A204.1 (cell line): ENCODE measurements at regions not wholly inside any gene's neighbourhood (a gene's known extent, or its start where the extent isn't known, plus 50 kb on each side); places are given as distances from the start of the nearest gene placed in this dataset.
"Not testable (repeated sequence)": the region's sequence is repeated elsewhere in the genome, so short reads cannot be mapped to it uniquely, and the experiment has no call there.

Experiments
- FAIRE-seq: peaks from 2 replicates; lab custom pipeline; 2012; peaks lifted over from hg19 to GRCh38; lab: Jason Lieb, UNC

DNA sequence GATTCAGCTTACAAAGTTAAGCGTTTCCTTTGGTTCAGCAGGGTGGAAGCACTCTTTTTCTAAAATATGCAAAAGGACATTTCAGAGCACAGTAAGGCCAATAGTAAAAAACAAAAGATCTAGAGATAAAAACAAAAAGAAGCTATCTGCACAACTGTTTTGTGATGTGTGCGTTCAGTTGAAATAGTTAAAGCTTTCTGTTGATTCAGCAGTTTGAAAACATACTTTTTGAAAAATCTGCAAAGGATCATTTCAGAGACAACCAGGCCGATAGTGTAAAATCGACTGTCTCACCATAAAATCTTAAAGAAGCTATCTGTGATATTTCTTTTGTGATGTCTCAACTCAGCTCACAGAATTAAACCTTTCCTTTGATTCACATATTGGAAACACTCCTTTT, 300.0 kb upstream of the ALG10B start:
- FAIRE-seq: no peak

DNA sequence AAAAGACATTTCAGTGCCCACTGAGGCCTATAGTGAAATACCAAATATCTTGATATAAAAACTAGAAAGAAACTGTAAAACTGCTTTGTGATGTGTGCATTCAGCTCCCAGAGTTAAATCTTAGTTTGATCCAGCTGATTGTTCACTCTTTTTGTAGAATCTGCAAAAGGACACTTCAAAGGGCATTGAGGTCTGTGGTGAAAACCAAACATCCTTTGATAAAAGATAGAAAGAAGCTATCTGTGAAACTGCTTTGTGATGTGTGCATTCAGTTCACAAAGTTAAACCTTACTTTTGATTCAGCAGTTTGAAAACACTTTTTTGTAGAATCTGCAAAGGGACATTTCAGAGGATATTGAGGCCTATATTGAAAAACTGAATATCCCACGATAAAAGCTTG, 290.7 kb upstream of the ALG10B start:
- FAIRE-seq: no peak

DNA sequence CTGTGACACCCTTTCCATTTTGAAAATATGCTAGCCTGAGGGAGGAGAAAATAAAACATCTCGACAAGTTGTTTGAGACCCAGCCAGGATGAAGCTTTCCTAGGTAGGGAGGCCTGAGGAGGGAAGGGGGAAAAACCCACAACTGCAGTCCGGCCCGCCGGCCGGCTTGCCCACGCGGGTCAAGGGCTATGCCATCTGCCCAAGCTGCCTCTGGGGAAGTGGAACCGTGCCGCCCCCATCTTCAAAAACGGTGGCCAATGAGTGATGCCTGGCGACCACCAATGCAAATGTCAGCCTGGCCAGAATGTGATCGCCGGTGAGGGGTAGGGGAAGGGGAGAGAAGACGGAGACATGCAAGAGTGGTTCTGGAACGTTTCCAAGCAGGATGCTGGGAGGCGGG, 263.5 kb upstream of the ALG10B start:
- FAIRE-seq: no peak

DNA sequence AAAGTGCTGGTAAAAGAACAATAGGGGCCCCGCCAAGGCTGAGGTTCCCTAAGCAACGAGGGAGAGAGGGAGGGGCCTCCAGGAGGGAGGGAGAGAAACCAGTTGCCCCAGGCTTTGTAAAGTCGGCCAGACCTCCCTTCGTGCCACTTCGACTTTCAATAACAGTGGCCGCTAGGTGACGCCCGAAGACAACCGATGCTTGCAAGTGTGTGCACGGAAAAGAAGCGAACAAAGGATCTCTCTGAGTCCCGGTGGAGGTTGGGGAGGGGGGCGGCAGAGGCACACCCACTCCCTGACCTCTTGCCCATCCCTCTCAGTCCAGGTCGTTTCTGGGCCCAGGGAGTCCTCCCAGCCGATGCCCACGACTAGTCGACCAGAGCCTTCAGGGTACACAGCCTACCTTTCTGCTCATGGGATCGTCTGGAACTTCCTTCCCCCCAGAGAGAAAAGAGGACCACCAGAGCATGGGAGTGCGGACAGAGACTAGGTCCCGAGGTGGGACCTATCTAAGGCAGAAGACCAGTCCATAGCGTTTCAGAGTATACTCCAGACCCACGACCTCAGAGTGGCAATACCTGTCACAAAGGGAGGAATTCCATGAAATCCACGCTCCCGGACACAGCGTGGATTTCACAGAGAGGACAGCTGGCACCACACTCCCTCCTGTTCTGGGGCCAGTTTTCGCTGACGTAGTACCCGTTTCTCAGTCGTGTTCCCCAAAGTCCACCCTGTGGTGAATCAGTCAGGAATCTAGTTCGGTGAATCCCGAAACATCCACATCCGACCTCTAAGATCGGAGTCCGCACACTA, 262.7 kb upstream of the ALG10B start:
- no peak for FAIRE-seq

DNA sequence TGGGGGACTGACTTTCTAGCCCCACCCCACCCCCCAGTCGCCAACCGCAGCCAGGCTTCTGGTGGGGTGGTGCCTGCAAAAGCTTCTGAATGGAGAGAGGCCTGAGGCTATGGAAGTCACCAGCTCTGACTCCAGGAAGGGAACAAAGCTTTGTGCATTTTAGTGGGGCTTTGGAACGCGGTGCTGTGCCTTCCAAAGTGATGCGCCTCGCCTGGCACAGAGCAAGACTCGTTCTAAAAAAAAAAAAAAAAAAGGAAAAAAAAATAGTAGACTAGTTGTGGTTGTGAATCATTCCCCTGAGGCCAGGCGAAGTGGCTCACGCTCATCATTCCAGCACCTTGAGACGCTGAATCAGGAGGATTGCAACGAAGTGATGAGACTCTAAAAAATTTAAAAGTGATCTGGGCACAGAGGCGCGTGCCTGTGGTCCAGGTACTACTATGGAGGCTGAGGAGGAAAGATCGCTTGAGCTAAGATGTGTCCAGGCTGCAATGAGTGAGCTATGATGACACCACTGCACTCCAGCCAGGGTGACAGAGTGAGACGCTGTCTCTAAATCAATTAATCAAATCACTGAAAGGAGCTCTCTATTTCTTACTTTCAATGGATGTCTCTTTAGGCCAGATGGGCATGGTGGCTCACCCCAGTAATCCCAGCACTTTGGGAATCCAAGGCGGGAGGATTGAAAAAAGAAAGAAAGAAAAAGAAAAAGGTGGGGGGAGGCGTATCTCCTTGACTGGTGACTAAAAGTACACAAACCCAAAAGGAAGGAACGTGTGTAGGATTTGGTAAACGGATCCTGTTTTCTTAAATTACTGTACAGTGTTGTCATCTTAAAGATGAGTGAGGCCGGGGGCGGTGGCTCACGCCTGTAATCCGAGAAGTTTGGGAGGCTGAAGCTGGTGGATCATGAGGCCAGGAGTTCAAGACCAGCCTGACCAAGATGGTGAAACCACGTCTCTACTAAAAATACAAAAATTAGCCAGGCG, 259.6 kb upstream of the ALG10B start:
- no peak for FAIRE-seq

DNA sequence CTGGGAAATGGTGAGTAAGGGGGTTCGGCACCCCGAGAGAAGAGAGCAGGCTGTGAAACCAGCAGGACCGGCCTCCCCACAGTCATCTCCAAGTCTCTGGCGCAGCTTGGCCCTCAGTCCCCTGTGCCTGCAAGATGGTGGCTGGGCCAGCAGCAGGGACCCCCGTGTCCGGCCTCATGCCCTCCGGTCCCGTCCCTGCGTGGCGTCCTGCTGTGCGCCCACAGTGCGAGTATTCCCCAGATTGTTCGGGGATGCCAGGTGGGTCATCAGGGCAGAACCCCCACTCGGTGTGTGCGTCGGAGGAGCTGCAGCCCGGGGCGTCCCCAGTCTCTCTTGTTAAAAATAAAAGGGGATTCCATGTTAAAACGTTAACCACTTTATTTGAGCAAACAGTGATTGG, 216.9 kb upstream of the ALG10B start:
- FAIRE-seq: no peak

DNA sequence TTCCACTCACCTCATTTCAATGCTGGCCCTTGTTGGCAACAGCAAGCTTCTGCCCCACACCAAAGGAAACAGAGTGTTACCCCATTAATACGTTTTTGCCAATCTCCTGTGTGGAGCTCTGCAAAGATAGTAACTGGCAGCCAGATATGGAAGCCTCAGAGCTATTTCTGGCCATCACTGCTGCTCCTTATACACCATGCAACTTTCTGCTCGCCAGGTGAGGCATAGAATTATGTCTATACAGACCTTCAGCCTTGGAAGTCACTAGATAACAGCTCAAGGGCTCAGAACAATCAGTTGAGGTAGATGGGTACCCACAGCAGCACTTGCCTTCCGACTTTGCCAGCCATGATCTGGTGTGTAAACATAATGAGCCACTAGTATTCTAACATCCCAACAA, 214.8 kb upstream of the ALG10B start:
- no peak for FAIRE-seq

DNA sequence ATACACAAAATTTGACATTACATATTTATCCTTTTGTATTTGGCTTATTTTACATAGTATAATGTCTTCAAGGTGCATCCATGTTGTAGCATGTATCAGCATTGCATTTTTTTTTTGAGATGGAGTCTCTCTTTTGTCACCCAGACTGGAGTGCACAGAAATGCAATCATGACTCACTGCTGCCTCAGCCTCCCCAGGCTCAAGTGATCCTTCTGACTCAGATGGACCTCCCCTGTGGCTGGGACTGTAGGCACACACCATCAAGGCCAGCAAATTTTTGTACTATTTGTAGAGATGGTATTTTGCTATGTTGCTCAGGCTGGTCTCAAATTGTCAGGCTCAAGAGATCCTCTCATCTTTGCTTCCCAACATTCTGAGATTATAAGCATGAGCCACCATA, 214.4 kb upstream of the ALG10B start:
- no peak for FAIRE-seq

DNA sequence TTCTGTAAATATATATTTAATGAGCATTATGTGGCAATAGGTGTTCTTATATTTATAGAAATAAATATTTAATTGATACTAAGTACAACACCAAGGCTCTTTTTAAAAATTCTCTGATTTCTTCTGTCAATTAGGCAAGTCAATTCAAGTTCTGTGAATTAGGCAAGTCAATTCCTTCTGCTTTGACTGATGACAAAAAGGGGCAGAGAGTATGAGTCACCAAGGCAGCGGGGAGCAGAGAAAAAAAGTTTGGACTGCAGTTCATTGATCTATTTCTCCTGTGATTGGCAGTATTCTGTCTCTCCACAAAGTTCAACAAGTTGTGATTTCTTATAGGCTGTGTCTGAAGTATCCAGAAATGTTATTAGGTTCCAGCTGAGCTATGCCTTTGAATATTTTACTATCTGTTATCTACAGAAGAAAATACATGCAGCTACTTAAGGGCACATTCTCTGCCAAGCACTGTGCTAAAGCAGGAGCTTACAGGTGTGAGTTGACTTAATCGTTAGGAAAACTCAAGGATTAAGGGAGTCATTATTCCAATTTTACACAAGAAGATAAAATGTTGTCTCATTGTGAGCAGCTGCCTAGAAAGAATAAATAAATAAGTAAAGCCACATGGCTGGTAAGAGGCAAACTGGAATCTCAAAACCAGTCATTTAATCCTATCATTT, 206.4 kb upstream of the ALG10B start:
- no peak for FAIRE-seq

DNA sequence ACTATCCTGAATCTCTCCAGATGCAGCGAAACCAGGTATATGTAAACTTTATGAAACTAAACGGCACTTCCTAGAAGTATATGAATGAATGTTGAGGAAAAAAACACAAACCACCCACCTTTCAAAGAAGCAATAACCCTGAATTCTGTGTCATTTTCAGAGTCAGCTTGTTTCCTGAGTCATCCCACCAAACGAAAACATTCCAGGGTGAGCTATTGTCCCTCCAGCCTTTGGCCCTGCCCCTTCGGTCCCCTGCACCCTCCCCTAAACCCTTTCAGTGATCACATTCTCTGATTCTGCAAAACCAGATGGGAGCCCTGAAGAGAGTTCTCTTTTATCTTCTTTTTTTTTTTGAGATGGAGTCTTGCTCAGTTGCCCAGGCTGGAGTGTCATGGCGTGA, 202.6 kb upstream of the ALG10B start:
- no peak for FAIRE-seq

DNA sequence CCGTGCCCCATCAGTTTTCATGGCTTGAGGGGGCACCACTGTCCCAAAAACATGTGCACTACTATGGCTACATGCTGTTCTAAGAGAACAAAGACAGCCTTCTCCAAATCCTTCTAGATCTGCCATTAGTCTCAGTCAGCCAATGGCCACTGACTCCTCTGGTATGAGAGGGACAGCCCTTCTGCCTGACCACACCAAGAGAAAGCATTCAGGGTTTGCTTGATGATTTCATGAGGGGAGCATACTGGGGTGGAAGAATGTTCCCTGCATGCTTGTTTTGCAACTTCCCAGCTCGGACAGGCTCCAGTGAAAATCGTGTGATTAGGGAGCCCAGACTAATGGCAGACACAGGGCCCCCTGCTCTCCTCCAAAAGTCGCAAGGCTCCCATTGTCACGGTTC, 199.6 kb upstream of the ALG10B start:
- FAIRE-seq: no peak

DNA sequence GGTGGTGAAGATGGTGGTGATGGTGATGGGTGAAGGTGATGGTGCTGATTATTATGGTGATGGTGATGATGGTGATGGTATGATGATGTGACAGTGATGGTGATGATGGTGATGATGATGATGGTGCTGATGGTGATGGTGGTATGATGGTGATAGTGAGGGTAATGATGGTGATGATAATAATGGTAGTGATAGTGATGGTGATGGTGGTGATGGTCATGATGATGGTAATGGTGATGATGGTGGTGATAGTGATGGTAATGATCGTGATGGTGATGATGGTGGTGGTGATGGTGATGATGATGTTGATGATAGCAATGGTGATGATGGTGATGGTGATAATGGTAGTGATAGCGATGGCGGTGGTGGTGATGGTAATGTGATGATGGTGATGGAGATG, 197.9 kb upstream of the ALG10B start:
- no peak for FAIRE-seq

DNA sequence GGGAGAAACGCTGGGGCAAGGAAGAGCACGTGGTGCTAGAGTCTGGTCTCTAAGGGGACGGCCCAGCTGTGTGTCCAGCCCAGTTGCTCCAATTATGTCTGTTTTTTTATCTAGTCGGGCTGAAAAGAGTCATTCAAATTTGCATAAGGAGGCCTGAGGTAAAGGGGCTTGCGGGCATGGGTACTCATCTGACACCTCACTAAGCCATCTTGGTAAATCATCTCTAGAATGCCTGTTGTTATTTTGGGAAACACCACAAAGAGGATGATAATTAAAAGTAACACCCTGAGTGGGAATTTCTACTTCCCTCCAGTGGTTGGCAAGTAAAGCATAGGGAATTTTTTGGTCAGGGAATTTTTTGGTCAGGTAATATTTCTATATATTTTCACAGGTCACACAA, 196.1 kb upstream of the ALG10B start:
- no peak for FAIRE-seq

DNA sequence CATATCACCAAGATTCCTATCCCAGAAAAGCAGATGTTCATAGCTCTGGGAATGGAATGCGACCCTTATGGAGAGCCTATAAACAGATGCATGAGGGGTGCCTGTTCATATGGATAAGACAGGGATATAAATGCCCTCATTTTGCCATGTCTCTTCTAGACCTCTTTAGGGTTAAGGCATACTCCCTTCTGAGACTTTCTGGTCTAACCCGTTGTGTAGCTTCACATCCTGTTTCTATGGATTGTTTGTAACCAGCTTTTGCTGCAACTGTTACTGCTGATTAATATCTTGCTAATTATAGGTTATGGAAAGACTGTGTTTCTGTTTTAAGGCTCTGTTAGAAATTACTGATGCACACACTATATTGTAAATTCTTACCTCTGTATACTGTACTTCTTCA, 193.5 kb upstream of the ALG10B start:
- not testable (repeated sequence) for FAIRE-seq

DNA sequence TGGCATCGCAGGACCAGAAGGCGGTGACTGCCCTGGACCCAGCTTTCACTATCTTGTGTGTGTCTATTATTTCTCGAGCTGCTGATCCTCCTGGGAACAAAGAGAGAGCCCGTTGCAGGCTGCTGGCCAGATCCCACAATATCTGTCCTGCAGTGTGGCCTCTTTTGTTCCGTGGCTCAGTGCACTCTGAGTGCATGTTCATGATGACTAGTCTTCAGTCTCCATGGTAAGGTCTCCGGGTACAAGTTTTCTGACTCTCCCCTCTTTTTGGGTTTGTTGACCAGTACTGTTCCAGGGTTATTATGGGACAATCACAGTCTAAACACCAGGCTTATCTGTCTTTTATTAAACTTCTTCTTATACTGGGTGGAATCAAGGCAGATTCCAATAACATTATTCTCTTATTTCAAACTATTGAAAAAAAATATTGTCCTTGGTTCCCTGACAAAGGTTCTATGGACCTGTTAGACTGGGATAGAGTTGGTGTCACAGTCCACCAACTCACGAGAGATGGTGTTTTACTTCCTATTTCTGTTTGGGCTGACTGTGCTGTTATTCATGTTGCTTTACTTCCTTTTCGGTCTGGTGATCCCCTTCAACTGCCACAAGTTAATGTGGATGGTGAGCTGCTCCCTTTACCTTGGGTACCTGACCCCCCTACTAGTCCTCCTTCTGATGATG, 192.9 kb upstream of the ALG10B start:
- FAIRE-seq: no peak

DNA sequence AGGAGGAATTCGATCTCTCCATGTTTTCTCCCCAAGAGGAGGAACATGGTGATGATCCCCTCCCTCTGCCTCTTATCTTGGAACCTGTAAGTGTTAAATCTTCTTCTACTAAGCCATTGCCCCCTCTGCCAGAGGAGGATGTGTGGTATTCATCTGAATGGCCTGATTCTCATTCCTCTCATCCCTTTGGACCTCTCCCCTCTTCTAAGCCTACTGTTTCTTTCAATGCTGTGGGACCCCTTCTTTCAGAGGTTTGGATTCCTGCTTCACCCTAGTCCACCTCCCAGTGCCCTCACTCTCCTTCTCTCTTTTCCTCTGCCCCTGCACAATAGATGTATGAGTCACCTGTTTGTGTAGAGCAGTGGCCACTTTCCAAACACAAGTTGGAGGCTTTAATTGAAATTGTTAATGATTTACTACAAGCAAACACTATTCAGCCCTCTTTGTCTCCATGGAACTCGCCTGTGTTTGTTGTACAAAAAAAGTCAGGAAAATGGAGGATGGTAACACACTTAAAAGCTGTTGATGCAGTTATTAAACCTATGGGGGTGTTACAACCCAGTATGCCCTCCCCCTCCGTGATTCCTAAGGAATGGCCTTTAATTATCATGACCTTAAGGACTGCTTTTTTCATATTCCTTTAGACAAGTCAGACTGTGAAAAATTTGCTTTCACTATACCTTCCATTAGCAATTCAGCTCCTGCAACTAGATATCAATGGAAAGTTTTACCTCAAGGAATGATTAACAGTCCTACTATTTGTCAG, 192.1 kb upstream of the ALG10B start:
- FAIRE-seq: no peak

DNA sequence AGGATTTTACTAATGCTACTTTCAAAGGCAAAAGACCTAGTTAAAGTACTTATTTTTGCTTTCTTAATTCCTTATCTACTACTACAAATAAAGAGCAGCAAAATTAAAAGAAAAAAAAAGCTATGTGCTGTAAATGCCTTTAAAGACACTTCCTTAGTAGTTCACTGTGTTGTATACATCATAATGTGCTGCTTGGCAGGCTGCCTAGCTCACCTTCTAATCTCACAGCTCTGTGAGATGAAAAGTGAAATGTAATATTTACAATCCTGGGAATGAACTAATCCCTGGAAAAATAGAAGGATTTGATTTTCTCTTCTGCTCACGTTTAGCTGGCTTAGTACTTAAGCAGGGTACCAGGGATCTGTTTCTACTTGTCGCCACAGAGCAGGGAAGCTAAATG, 184.4 kb upstream of the ALG10B start:
- no peak for FAIRE-seq

DNA sequence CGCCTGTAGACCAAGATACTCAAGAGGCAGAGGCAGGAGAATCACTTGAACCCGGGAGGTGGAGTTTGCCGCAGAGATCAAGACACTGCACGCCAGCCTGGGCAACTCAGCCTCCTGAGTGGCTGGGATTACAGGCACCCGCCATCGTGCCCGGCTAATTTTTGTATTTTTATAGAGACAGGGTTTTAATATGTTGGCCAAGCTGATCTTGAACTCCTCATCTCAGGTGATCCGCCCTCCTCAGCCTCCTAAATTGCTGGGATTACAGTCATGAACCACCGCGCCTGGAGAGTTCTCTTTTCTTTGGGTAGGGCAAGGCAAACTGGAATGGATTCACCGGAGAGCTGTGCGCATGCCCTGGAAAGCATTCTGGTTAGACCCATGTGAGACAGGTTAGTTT, 179.3 kb upstream of the ALG10B start:
- no peak for FAIRE-seq

DNA sequence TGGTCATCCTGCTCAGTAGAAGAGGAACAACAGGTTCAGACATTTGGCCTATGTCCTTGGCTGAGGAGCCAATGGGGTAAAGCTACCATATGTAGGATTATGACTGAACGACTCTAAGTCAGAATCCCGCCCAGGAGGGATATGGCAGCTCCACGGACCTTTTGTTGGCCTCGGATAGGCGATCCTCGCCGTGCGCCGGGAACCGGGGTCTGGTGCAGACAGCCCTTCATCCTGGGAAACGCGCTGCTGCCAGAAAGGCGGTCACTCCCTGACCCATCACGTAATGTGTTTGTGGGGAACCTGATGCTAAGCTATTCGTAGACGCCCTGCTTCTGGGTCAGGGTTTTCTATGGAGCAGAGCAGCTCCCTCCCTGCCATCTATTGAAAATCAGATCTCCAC, 178.9 kb upstream of the ALG10B start:
- no peak for FAIRE-seq

DNA sequence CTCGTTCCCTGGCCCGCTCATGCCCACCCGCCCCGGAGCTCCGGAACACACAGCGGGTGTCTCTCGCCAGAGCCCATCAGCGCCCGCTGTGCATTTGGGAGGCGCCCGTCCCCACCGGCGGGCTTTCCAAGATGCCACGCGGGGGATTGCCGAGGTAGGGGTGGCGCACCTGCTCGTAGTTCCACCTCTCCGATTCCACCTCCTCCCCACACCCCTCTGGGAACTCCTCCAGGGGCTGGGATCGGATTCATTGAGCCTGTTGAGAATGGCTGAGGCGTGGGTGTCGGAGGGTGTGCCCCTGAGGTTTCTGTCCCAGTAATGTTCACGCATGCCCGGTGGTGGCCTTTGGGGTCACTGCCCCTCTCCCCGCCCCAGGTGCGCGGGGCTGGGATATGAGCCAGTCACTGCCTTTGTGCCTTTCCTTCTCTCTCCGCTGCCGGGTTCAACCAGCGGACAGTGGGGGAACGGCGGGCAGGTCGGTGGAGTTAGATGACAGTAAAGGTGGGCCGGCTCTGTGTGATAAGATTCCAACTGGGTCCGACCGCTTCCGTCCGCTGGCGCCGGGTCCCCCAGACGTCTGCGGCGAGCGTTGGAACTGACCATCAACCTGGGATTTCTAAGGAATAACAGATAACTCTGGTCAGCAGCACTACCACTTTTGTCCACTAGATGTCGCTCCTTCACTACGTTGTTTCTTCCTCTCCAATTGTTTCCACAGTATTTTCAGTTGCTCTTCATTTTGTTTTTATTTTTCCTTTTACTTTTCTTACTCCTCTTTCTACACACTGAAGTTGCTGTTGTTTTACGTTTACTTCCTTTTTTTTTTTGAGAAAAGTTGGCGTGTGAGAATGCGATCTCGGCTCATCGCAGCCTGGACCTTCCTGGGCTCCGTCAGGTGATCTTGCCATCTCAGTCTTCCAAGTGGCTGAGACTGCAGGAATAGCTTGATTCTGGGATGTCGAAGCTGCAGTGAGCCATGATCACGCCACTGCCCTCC, 178.1 kb upstream of the ALG10B start:
- FAIRE-seq: peak; percentile 95
